ENCODE measurements at regions not wholly inside any gene's neighbourhood (a gene's known extent, or its start where the extent isn't known, plus 50 kb on each side); places are given as distances from the start of the nearest gene placed in this dataset.
"Not testable (repeated sequence)": the region's sequence is repeated elsewhere in the genome, so short reads cannot be mapped to it uniquely, and the experiment has no call there.

- H3K9ac ChIP-seq (ENCODE audit: low read length), result no peak overlapping the region
- H3K27me3 ChIP-seq (ENCODE audit: control insufficient read depth, insufficient read depth, low read length), result no peaks in the 10 kb centered on the region
- H3K9me3 ChIP-seq (ENCODE audit: control insufficient read depth, low read depth, low read length), result no peaks in the 10 kb centered on the region
- H3K27ac ChIP-seq (ENCODE audit: low read length), result no peak overlapping the region
- no peak overlapping the region for H3K4me3 ChIP-seq (ENCODE audit: low read length)
- no peaks in the 10 kb centered on the region for H3K36me3 ChIP-seq (ENCODE audit: control insufficient read depth, low read depth, low read length)
- no peaks in the 10 kb centered on the region for H3K4me1 ChIP-seq (ENCODE audit: control insufficient read depth, low read depth, low read length)
These were observed 311.7 kb upstream of the HTR2C start for GRCh38 chrX:114272096-114272686.

GRCh38 chrX:114270371-114270770 is 313.5 kb upstream of the HTR2C start:
- not testable (repeated sequence) for H3K27ac ChIP-seq (ENCODE audit: low read length); H3K4me3 ChIP-seq (ENCODE audit: low read length); H3K36me3 ChIP-seq (ENCODE audit: control insufficient read depth, low read depth, low read length); H3K4me1 ChIP-seq (ENCODE audit: control insufficient read depth, low read depth, low read length); H3K27me3 ChIP-seq (ENCODE audit: control insufficient read depth, insufficient read depth, low read length); H3K9ac ChIP-seq (ENCODE audit: low read length); H3K9me3 ChIP-seq (ENCODE audit: control insufficient read depth, low read depth, low read length)

- Histone ChIP-seq H3K9ac (ENCODE audit: low read length) (no peak overlapping the region), H3K27me3 (ENCODE audit: control insufficient read depth, insufficient read depth, low read length) (no peaks in the 10 kb centered on the region), H3K9me3 (ENCODE audit: control insufficient read depth, low read depth, low read length) (no peaks in the 10 kb centered on the region), H3K4me1 (ENCODE audit: control insufficient read depth, low read depth, low read length) (no peaks in the 10 kb centered on the region), H3K36me3 (ENCODE audit: control insufficient read depth, low read depth, low read length) (no peaks in the 10 kb centered on the region), H3K4me3 (ENCODE audit: low read length) (no peak overlapping the region), H3K27ac (ENCODE audit: low read length) (no peak overlapping the region)
These were observed 315.2 kb upstream of the HTR2C start for GRCh38 chrX:114268643-114269042.

- Histone ChIP-seq H3K4me1 (ENCODE audit: control insufficient read depth, low read depth, low read length) (no peaks in the 10 kb centered on the region), H3K36me3 (ENCODE audit: control insufficient read depth, low read depth, low read length) (no peaks in the 10 kb centered on the region), H3K4me3 (ENCODE audit: low read length) (no peak overlapping the region), H3K27ac (ENCODE audit: low read length) (no peak overlapping the region), H3K9me3 (ENCODE audit: control insufficient read depth, low read depth, low read length) (no peaks in the 10 kb centered on the region), H3K27me3 (ENCODE audit: control insufficient read depth, insufficient read depth, low read length) (no peaks in the 10 kb centered on the region), H3K9ac (ENCODE audit: low read length) (no peak overlapping the region)
These were observed 316.7 kb upstream of the HTR2C start for GRCh38 chrX:114267142-114267541.

GRCh38 chrX:114252186-114252585 is 331.7 kb upstream of the HTR2C start:
- no peak overlapping the region for H3K27ac ChIP-seq (ENCODE audit: low read length)
- no peaks in the 10 kb centered on the region for H3K4me1 ChIP-seq (ENCODE audit: control insufficient read depth, low read depth, low read length)
- no peaks in the 10 kb centered on the region for H3K9me3 ChIP-seq (ENCODE audit: control insufficient read depth, low read depth, low read length)
- H3K27me3 ChIP-seq (ENCODE audit: control insufficient read depth, insufficient read depth, low read length), result no peaks in the 10 kb centered on the region
- no peak overlapping the region for H3K9ac ChIP-seq (ENCODE audit: low read length)
- H3K4me3 ChIP-seq (ENCODE audit: low read length), result no peak overlapping the region
- no peaks in the 10 kb centered on the region for H3K36me3 ChIP-seq (ENCODE audit: control insufficient read depth, low read depth, low read length)

GRCh38 chrX:114251575-114251974 is 332.3 kb upstream of the HTR2C start:
- Histone ChIP-seq H3K27me3 (ENCODE audit: control insufficient read depth, insufficient read depth, low read length) (no peaks in the 10 kb centered on the region), H3K27ac (ENCODE audit: low read length) (no peak overlapping the region), H3K9me3 (ENCODE audit: control insufficient read depth, low read depth, low read length) (no peaks in the 10 kb centered on the region), H3K9ac (ENCODE audit: low read length) (no peak overlapping the region), H3K4me3 (ENCODE audit: low read length) (no peak overlapping the region), H3K4me1 (ENCODE audit: control insufficient read depth, low read depth, low read length) (no peaks in the 10 kb centered on the region), H3K36me3 (ENCODE audit: control insufficient read depth, low read depth, low read length) (no peaks in the 10 kb centered on the region)

- Histone ChIP-seq H3K9me3 (ENCODE audit: control insufficient read depth, low read depth, low read length) (no peaks in the 10 kb centered on the region), H3K9ac (ENCODE audit: low read length) (no peak overlapping the region), H3K4me3 (ENCODE audit: low read length) (no peak overlapping the region), H3K4me1 (ENCODE audit: control insufficient read depth, low read depth, low read length) (peaks cover 5% of the 10 kb centered on the region), H3K27me3 (ENCODE audit: control insufficient read depth, insufficient read depth, low read length) (no peaks in the 10 kb centered on the region), H3K27ac (ENCODE audit: low read length) (no peak overlapping the region), H3K36me3 (ENCODE audit: control insufficient read depth, low read depth, low read length) (no peaks in the 10 kb centered on the region)
These were observed 362.4 kb upstream of the HTR2C start for GRCh38 chrX:114221445-114221844.

GRCh38 chrX:114210879-114211278 is 373.0 kb upstream of the HTR2C start:
- no peaks in the 10 kb centered on the region for H3K36me3 ChIP-seq (ENCODE audit: control insufficient read depth, low read depth, low read length)
- H3K9me3 ChIP-seq (ENCODE audit: control insufficient read depth, low read depth, low read length), result no peaks in the 10 kb centered on the region
- H3K27me3 ChIP-seq (ENCODE audit: control insufficient read depth, insufficient read depth, low read length), result no peaks in the 10 kb centered on the region
- H3K4me3 ChIP-seq (ENCODE audit: low read length), result no peak overlapping the region
- H3K9ac ChIP-seq (ENCODE audit: low read length), result no peak overlapping the region
- H3K4me1 ChIP-seq (ENCODE audit: control insufficient read depth, low read depth, low read length), result no peaks in the 10 kb centered on the region
- H3K27ac ChIP-seq (ENCODE audit: low read length), result no peak overlapping the region

- H3K36me3 ChIP-seq (ENCODE audit: control insufficient read depth, low read depth, low read length), result no peaks in the 10 kb centered on the region
- H3K4me1 ChIP-seq (ENCODE audit: control insufficient read depth, low read depth, low read length), result no peaks in the 10 kb centered on the region
- H3K27ac ChIP-seq (ENCODE audit: low read length), result no peak overlapping the region
- H3K4me3 ChIP-seq (ENCODE audit: low read length), result no peak overlapping the region
- no peaks in the 10 kb centered on the region for H3K9me3 ChIP-seq (ENCODE audit: control insufficient read depth, low read depth, low read length)
- H3K9ac ChIP-seq (ENCODE audit: low read length), result no peak overlapping the region
- no peaks in the 10 kb centered on the region for H3K27me3 ChIP-seq (ENCODE audit: control insufficient read depth, insufficient read depth, low read length)
These were observed 382.3 kb upstream of the HTR2C start for GRCh38 chrX:114201622-114202021.

- no peaks in the 10 kb centered on the region for H3K36me3 ChIP-seq (ENCODE audit: control insufficient read depth, low read depth, low read length)
- no peak overlapping the region for H3K27ac ChIP-seq (ENCODE audit: low read length)
- H3K4me1 ChIP-seq (ENCODE audit: control insufficient read depth, low read depth, low read length), result peaks cover 22% of the 10 kb centered on the region
- no peak overlapping the region for H3K9ac ChIP-seq (ENCODE audit: low read length)
- peaks cover 3% of the 10 kb centered on the region for H3K9me3 ChIP-seq (ENCODE audit: control insufficient read depth, low read depth, low read length)
- no peak overlapping the region for H3K4me3 ChIP-seq (ENCODE audit: low read length)
- no peaks in the 10 kb centered on the region for H3K27me3 ChIP-seq (ENCODE audit: control insufficient read depth, insufficient read depth, low read length)
These were observed 402.7 kb upstream of the HTR2C start for GRCh38 chrX:114181195-114181594.

- H3K9ac ChIP-seq (ENCODE audit: low read length), result peak overlapping the region; percentile 1
- H3K36me3 ChIP-seq (ENCODE audit: control insufficient read depth, low read depth, low read length), result no peaks in the 10 kb centered on the region
- no peak overlapping the region for H3K4me3 ChIP-seq (ENCODE audit: low read length)
- H3K27me3 ChIP-seq (ENCODE audit: control insufficient read depth, insufficient read depth, low read length), result no peaks in the 10 kb centered on the region
- H3K9me3 ChIP-seq (ENCODE audit: control insufficient read depth, low read depth, low read length), result no peaks in the 10 kb centered on the region
- H3K27ac ChIP-seq (ENCODE audit: low read length), result peak overlapping the region; percentile 73
- H3K4me1 ChIP-seq (ENCODE audit: control insufficient read depth, low read depth, low read length), result peaks cover 22% of the 10 kb centered on the region
These were observed 405.8 kb upstream of the HTR2C start for GRCh38 chrX:114178126-114178525.

GRCh38 chrX:114167276-114167675 is 416.6 kb upstream of the HTR2C start:
- H3K36me3 ChIP-seq (ENCODE audit: control insufficient read depth, low read depth, low read length); H3K27ac ChIP-seq (ENCODE audit: low read length); H3K4me3 ChIP-seq (ENCODE audit: low read length); H3K9ac ChIP-seq (ENCODE audit: low read length); H3K9me3 ChIP-seq (ENCODE audit: control insufficient read depth, low read depth, low read length); H3K4me1 ChIP-seq (ENCODE audit: control insufficient read depth, low read depth, low read length); H3K27me3 ChIP-seq (ENCODE audit: control insufficient read depth, insufficient read depth, low read length): not testable (repeated sequence)

Data from iPS-18a (cell line).